HEK293 (cell line): ENCODE measurements at regions not wholly inside any gene's neighbourhood (a gene's known extent, or its start where the extent isn't known, plus 50 kb on each side); places are given as distances from the start of the nearest gene placed in this dataset.
A peak's percentile ranks its signal among the peaks of the same experiment; 100 is the strongest.

Experiments used
- CTCF ChIA-PET: fragments of 350-600 bp; formaldehyde crosslinking; extraction: SDS; loops from one replicate; lab custom pipeline; 2021; ENCODE audit warnings: antibody characterized with exemption; lab: Yijun Ruan, JAX
- POLR2A ChIA-PET: fragments of 300-600 bp; formaldehyde crosslinking; extraction: SDS; loops from one replicate; lab custom pipeline; 2020; ENCODE audit warnings: antibody characterized with exemption, inconsistent platforms; lab: Yijun Ruan, JAX
- H3K27ac ChIP-seq: fragments of 200-500 bp; sonication (Bioruptor generic); 2 replicates; pipeline ENCODE4 v1.5.1; 2014; ENCODE audit warnings: low read depth, low read length, control low read depth, inconsistent platforms; ENCODE audit errors: extremely low read depth
- H3K36me3 ChIP-seq, 2 experiments: fragments of 200-500 bp in 1 of 2; sonication (Bioruptor generic) in 1 of 2; 1 replicate in 1 of 2; 2 replicates in 1 of 2; pipeline ENCODE4 v1.5.1; 2014 to 2017; ENCODE audit warnings: inconsistent platforms in 2 of 2, low read length in 2 of 2; ENCODE audit not compliant: control insufficient read depth in 2 of 2, insufficient read depth in 1 of 2
- H3K4me1 ChIP-seq: fragments of 200-500 bp; sonication (Bioruptor generic); 2 replicates; pipeline ENCODE4 v1.5.1; 2014; ENCODE audit warnings: mild to moderate bottlenecking, low read length, inconsistent platforms; ENCODE audit not compliant: control insufficient read depth, insufficient read depth
- H3K4me3 ChIP-seq: 2 replicates; pipeline ENCODE4 v1.5.1; 2011; ENCODE audit warnings: low read depth, mild to moderate bottlenecking, control low read depth, low read length, moderate library complexity
- H3K9me3 ChIP-seq: fragments of 200-500 bp; sonication (Bioruptor generic); 2 replicates; pipeline ENCODE4 v1.5.1; 2014; ENCODE audit warnings: low read depth, low read length, inconsistent platforms; ENCODE audit not compliant: control insufficient read depth, insufficient read depth
- ATF2 ChIP-seq: fragments of 450-650 bp; formaldehyde crosslinking; IDR thresholded peaks from 2 replicates; pipeline ENCODE4 v1.5.1; 2016; ENCODE audit warnings: missing biosample characterization, missing genetic modification characterization, low read depth
- RBAK ChIP-seq: fragments of 450-650 bp; formaldehyde crosslinking; IDR thresholded peaks from 2 replicates; pipeline ENCODE4 v1.5.1; 2016; ENCODE audit warnings: missing biosample characterization, missing genetic modification characterization
- REST ChIP-seq: fragments of 450-650 bp; formaldehyde crosslinking; IDR thresholded peaks from 2 replicates; pipeline ENCODE4 v1.5.1; 2016; ENCODE audit warnings: missing biosample characterization, missing genetic modification characterization
- TRIM28 ChIP-seq: IDR thresholded peaks from 2 replicates; pipeline ENCODE4 v1.6.1; 2011; ENCODE audit warnings: low read length, control low read depth, borderline replicate concordance
- YY2 ChIP-seq: fragments of 450-650 bp; formaldehyde crosslinking; IDR thresholded peaks from 2 replicates; pipeline ENCODE4 v1.5.1; 2016; ENCODE audit warnings: missing biosample characterization, missing genetic modification characterization
- ZBTB21 ChIP-seq: fragments of 450-650 bp; formaldehyde crosslinking; IDR thresholded peaks from 2 replicates; pipeline ENCODE4 v1.5.1; 2017; ENCODE audit warnings: missing biosample characterization, missing genetic modification characterization
- ZBTB6 ChIP-seq: fragments of 450-650 bp; formaldehyde crosslinking; IDR thresholded peaks from 2 replicates; pipeline ENCODE4 v1.5.1; 2017; ENCODE audit warnings: missing biosample characterization, missing genetic modification characterization
- ZFP69B ChIP-seq: fragments of 450-650 bp; formaldehyde crosslinking; IDR thresholded peaks from 2 replicates; pipeline ENCODE4 v1.5.1; 2016; ENCODE audit warnings: missing biosample characterization, missing genetic modification characterization
- ZNF184 ChIP-seq: fragments of 450-650 bp; IDR thresholded peaks from 2 replicates; pipeline ENCODE4 v1.5.1; 2018; ENCODE audit warnings: missing biosample characterization, mild to moderate bottlenecking, missing genetic modification characterization
- ZNF280D ChIP-seq: fragments of 450-650 bp; formaldehyde crosslinking; IDR thresholded peaks from 2 replicates; pipeline ENCODE4 v1.5.1; 2016; ENCODE audit warnings: missing biosample characterization, missing genetic modification characterization
- ZNF404 ChIP-seq: fragments of 450-650 bp; formaldehyde crosslinking; IDR thresholded peaks from 2 replicates; pipeline ENCODE4 v1.5.1; 2017; ENCODE audit warnings: missing biosample characterization, missing genetic modification characterization
- ZNF416 ChIP-seq: fragments of 450-650 bp; formaldehyde crosslinking; IDR thresholded peaks from 2 replicates; pipeline ENCODE4 v1.5.1; 2016; ENCODE audit warnings: missing biosample characterization, missing genetic modification characterization
- ZNF423 ChIP-seq: fragments of 450-650 bp; formaldehyde crosslinking; IDR thresholded peaks from 2 replicates; pipeline ENCODE4 v1.5.1; 2016; ENCODE audit warnings: missing biosample characterization, missing genetic modification characterization
- ZNF449 ChIP-seq: fragments of 450-650 bp; formaldehyde crosslinking; IDR thresholded peaks from 2 replicates; pipeline ENCODE4 v1.5.1; 2017; ENCODE audit warnings: missing biosample characterization, mild to moderate bottlenecking, missing genetic modification characterization, moderate library complexity
- ZNF529 ChIP-seq: fragments of 450-650 bp; formaldehyde crosslinking; IDR thresholded peaks from 2 replicates; pipeline ENCODE4 v1.5.1; 2017; ENCODE audit warnings: missing genetic modification characterization, missing biosample characterization; ENCODE audit not compliant: insufficient replicate concordance
- ZNF621 ChIP-seq: fragments of 450-650 bp; formaldehyde crosslinking; IDR thresholded peaks from 2 replicates; pipeline ENCODE4 v1.5.1; 2017; ENCODE audit warnings: missing biosample characterization, missing genetic modification characterization
- ZNF658 ChIP-seq: fragments of 450-650 bp; formaldehyde crosslinking; IDR thresholded peaks from 2 replicates; pipeline ENCODE4; 2016; ENCODE audit warnings: missing biosample characterization, missing genetic modification characterization

GRCh38 chr17:71127416-71127815 lies 958.1 kb downstream of the KCNJ2 start (continued):
- no peak for TF ChIP-seq ZBTB6 (tag by site-specific recombination)
- no peak for TF ChIP-seq ATF2 (tag by site-specific recombination)

- POLR2A ChIA-PET: no interaction called here
- CTCF ChIA-PET: interaction anchor here (0.5 to 1.3 kb wide), 4 partner anchors 24 to 1536 kb away, joined by 3 to 4 read pairs (median 4); no protein-coding TSS in a partner anchor
- Histone ChIP-seq H3K36me3 (no peaks in the 10 kb centered on the region), H3K9me3 (no peaks in the 10 kb centered on the region), H3K4me1 (peaks cover 8% of the 10 kb centered on the region), H3K27ac (no peak overlapping the region), H3K4me3 (no peak overlapping the region)
- TF ChIP-seq RBAK (tag by site-specific recombination): no peak
- peak; percentile 22; the same call in 1 of the 2 replicates for TF ChIP-seq TRIM28
These were observed 973.0 kb downstream of the KCNJ2 start for GRCh38 chr17:71142333-71142732.

- TF ChIP-seq REST (tag by site-specific recombination): 0 out of 2 replicates have a peak, but pooled peaks have one; percentile 23
- TF ChIP-seq ZNF416 (tag by site-specific recombination): no peak
- ChIA-PET POLR2A (interaction anchor here (0.7 kb wide), 1 partner anchor 12 kb away, joined by 3 read pairs; no protein-coding TSS in a partner anchor), CTCF (interaction anchor here (0.7 kb wide), 1 partner anchor 285 kb away, joined by 3 read pairs; no protein-coding TSS in a partner anchor)
- H3K4me1 ChIP-seq: peaks cover 8% of the 10 kb centered on the region
- H3K4me3 ChIP-seq: no peak overlapping the region
- H3K27ac ChIP-seq: no peak overlapping the region
- H3K9me3 ChIP-seq: no peaks in the 10 kb centered on the region
- H3K36me3 ChIP-seq: no peaks in the 10 kb centered on the region
These were observed 975.3 kb upstream of the SOX9 start for GRCh38 chr17:71145486-71145885.

- ChIA-PET CTCF (no interaction called here), POLR2A (no interaction called here)
- Histone ChIP-seq H3K36me3 (no peaks in the 10 kb centered on the region), H3K4me3 (no peak overlapping the region), H3K9me3 (no peaks in the 10 kb centered on the region), H3K4me1 (no peaks in the 10 kb centered on the region), H3K27ac (no peak overlapping the region)
- TF ChIP-seq ZNF280D (tag by site-specific recombination) (no peak), ZNF529 (tag by site-specific recombination) (no peak), YY2 (no peak), ZNF658 (tag by site-specific recombination) (no peak), ZNF423 (no peak), ZFP69B (tag by site-specific recombination) (no peak), ZNF449 (tag by site-specific recombination) (no peak), ZNF621 (tag by site-specific recombination) (no peak), ZNF184 (tag by site-specific recombination) (no peak), ATF2 (tag by site-specific recombination) (no peak), ZBTB21 (tag by site-specific recombination) (no peak), ZNF404 (tag by site-specific recombination) (no peak)
These were observed 972.9 kb upstream of the SOX9 start for GRCh38 chr17:71147906-71148305.
